Loucy (cell line): ENCODE measurements at regions not wholly inside any gene's neighbourhood (a gene's known extent, or its start where the extent isn't known, plus 50 kb on each side); places are given as distances from the start of the nearest gene placed in this dataset.

ENCODE experiments used
- EZH2phosphoT487 ChIP-seq: fragments of 200-600 bp; IDR thresholded peaks from 2 replicates; pipeline ENCODE4 v1.6.1; 2018; ENCODE audit warnings: antibody characterized with exemption, mild to moderate bottlenecking, moderate library complexity, borderline replicate concordance
- TF ChIP-seq, protein P1 (sequence below): fragments of 200-600 bp; sonication (generic); conservative IDR thresholded peaks from 2 replicates; pipeline ENCODE4 v1.5.1; 2014; ENCODE audit warnings: mild to moderate bottlenecking, antibody characterized with exemption, low read length

DNA sequence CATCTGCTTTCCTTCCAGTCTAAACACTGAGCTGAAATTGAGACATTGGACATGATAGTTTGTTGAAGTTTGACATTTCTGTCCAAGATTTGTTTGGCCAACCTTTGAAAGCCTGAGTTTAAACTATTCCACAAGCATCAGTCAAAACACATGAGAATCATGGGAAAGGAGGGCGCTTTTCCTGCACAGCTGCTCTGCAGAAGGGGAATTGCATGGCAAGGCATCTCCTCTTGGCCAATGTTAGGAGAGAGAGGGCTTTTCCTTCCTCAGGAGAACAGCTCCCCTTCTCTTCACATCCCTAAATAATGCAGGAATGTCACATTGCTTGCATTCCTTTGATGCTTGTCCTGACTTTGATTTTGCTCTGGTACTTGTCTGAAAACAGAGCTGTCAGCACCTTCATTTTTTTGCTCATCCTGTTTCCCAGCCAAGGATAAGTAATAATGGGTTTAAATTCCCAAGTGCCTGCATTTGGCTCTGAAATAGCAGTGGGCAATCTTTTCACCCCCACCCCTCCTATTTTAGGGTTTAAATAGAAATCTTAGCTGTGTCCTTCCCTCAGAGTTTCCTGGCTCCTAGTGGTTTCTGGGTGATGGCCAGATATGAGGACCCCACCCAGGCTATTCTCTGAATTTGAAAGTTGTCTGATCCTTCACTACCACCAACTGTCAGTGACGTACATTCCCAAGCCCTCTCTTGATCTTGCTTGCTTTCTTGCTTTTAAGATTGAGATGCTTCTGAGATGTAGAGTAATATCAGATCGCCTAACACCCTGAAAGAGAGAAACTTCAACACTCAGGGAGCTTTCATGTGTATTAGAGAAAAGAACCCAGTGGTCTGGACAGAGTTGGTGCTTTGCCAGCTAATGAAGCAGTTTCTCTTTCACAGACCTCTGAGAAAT, 75.2 kb upstream of the NPVF start:
- TF ChIP-seq, protein P1, sequence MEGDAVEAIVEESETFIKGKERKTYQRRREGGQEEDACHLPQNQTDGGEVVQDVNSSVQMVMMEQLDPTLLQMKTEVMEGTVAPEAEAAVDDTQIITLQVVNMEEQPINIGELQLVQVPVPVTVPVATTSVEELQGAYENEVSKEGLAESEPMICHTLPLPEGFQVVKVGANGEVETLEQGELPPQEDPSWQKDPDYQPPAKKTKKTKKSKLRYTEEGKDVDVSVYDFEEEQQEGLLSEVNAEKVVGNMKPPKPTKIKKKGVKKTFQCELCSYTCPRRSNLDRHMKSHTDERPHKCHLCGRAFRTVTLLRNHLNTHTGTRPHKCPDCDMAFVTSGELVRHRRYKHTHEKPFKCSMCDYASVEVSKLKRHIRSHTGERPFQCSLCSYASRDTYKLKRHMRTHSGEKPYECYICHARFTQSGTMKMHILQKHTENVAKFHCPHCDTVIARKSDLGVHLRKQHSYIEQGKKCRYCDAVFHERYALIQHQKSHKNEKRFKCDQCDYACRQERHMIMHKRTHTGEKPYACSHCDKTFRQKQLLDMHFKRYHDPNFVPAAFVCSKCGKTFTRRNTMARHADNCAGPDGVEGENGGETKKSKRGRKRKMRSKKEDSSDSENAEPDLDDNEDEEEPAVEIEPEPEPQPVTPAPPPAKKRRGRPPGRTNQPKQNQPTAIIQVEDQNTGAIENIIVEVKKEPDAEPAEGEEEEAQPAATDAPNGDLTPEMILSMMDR, result no peak
- TF ChIP-seq EZH2phosphoT487, result no peak
